HepG2 (cell line): ENCODE measurements at regions not wholly inside any gene's neighbourhood (a gene's known extent, or its start where the extent isn't known, plus 50 kb on each side); places are given as distances from the start of the nearest gene placed in this dataset.

Experiments used
- ATAC-seq: fragments of 200-7000 bp; cut with Tn5 transposase; 3 replicates; pipeline ENCODE4 v1.9.1; 2020; ENCODE audit warnings: mild to moderate bottlenecking, moderate library complexity
- BruUV-seq: library from RNA; stranded (reverse); fragments of 400-500 nt; replicated peaks from 2 replicates; lab custom pipeline; 2021; lab: Mats Ljungman, UMichigan
- CTCF ChIA-PET: fragments of 300-600 bp; formaldehyde crosslinking; extraction: SDS; loops from one replicate; lab custom pipeline; 2021; ENCODE audit warnings: low total read pairs, inconsistent platforms, low intra/inter-chr PET ratio; lab: Yijun Ruan, JAX
- POLR2A ChIA-PET: fragments of 350-600 bp; sonication (Branson Sonifier 250); formaldehyde crosslinking; loops from one replicate; lab custom pipeline; 2020; ENCODE audit warnings: antibody characterized with exemption, inconsistent platforms; lab: Yijun Ruan, JAX
- DNase-seq: peaks from one replicate; pipeline ENCODE4 v3.0.0-alpha.2; 2015; ENCODE audit warnings: low spot score
- FAIRE-seq: peaks from 3 replicates; lab custom pipeline; 2011; peaks lifted over from hg19 to GRCh38; lab: Jason Lieb, UNC
- H2AFZ ChIP-seq: one replicate; pipeline ENCODE4 v1.6.1; 2011; ENCODE audit warnings: low read length, inconsistent platforms
- H3K27ac ChIP-seq: fragments of 300-600 bp; 3 replicates; pipeline ENCODE4 v1.8.0; 2011; ENCODE audit warnings: mixed run types, mild to moderate bottlenecking, mixed read lengths, low read length, inconsistent platforms; ENCODE audit not compliant: insufficient read depth; ENCODE audit errors: extremely low read length
- H3K27me3 ChIP-seq, 2 experiments: fragments of 200-600 bp in 1 of 2; 2 replicates in 1 of 2; 3 replicates in 1 of 2; pipeline versions ENCODE4 v1.6.0 to v1.8.0; 2011; ENCODE audit warnings: low read length in 2 of 2, mild to moderate bottlenecking in 2 of 2, moderate library complexity in 2 of 2, inconsistent platforms in 1 of 2; ENCODE audit not compliant: insufficient read depth in 2 of 2, control insufficient read depth in 1 of 2
- H3K36me3 ChIP-seq, 2 experiments: fragments of 200-600 bp in 1 of 2; replicated peaks in 1 of 2; 2 replicates in 1 of 2; 3 replicates in 1 of 2; pipeline versions ENCODE4 v1.5.1 to v1.8.0; 2011; ENCODE audit warnings: low read length in 2 of 2, inconsistent platforms in 1 of 2; ENCODE audit not compliant: insufficient read depth in 2 of 2, control insufficient read depth in 1 of 2
- H3K4me1 ChIP-seq: 2 replicates; pipeline ENCODE4 v1.5.1; 2012; ENCODE audit warnings: low read length, inconsistent platforms; ENCODE audit not compliant: insufficient read depth
- H3K4me2 ChIP-seq: 2 replicates; pipeline ENCODE4 v1.6.0; 2011; ENCODE audit warnings: low read depth, low read length, inconsistent platforms
- H3K4me3 ChIP-seq, 3 experiments: fragments of 200-600 bp in 1 of 3; sonication (generic), shearing (Covaris generic) in 1 of 3; replicated peaks in 1 of 3; 2 replicates each; pipeline ENCODE4 v1.5.1; 2011 to 2016; ENCODE audit warnings: low read length in 3 of 3, inconsistent platforms in 2 of 3, low read depth in 2 of 3, mild to moderate bottlenecking in 2 of 3, control low read depth in 1 of 3, mixed read lengths in 1 of 3; ENCODE audit not compliant: insufficient read depth in 1 of 3
- H3K79me2 ChIP-seq: one replicate; pipeline ENCODE4 v1.6.1; 2011; ENCODE audit warnings: low read length, inconsistent platforms; ENCODE audit not compliant: insufficient read depth
- H3K9ac ChIP-seq: 2 replicates; pipeline ENCODE4 v1.6.0; 2011; ENCODE audit warnings: mild to moderate bottlenecking, low read depth, low read length, inconsistent platforms; ENCODE audit not compliant: insufficient read depth
- H3K9me3 ChIP-seq: 2 replicates; pipeline ENCODE4 v1.5.1; 2012; ENCODE audit warnings: mild to moderate bottlenecking, low read length
- H4K20me1 ChIP-seq: 2 replicates; pipeline ENCODE4 v1.6.0; 2011; ENCODE audit warnings: inconsistent platforms, mild to moderate bottlenecking, low read length, moderate library complexity; ENCODE audit not compliant: insufficient read depth
- DBP ChIP-seq: sonication (generic); formaldehyde crosslinking; IDR thresholded peaks from 2 replicates; pipeline ENCODE4 v1.4.0; 2020; ENCODE audit warnings: missing genetic modification reagents; ENCODE audit errors: not compliant biosample characterization
- KDM5B ChIP-seq: sonication (generic); formaldehyde crosslinking; IDR thresholded peaks from 2 replicates; pipeline ENCODE4 v1.4.0; 2020; ENCODE audit warnings: missing genetic modification reagents, mild to moderate bottlenecking, borderline replicate concordance
- MZF1 ChIP-seq: sonication (generic); formaldehyde crosslinking; IDR thresholded peaks from 2 replicates; pipeline ENCODE4 v1.8.1; 2023; ENCODE audit warnings: mild to moderate bottlenecking, missing genetic modification reagents, borderline replicate concordance
- NKX3-1 ChIP-seq: sonication (generic); formaldehyde crosslinking; IDR thresholded peaks from 2 replicates; pipeline ENCODE4 v1.5.0; 2020; ENCODE audit warnings: missing genetic modification reagents
- PITX1 ChIP-seq: sonication (generic); formaldehyde crosslinking; IDR thresholded peaks from 2 replicates; pipeline ENCODE4 v1.5.1; 2020; ENCODE audit warnings: mild to moderate bottlenecking, missing genetic modification reagents
- SRSF9 ChIP-seq: fragments of 200-400 bp; formaldehyde crosslinking; IDR thresholded peaks from 2 replicates; pipeline ENCODE4 v1.6.1; 2018; ENCODE audit warnings: borderline replicate concordance, mild to moderate bottlenecking, low read depth, low read length; ENCODE audit not compliant: insufficient read depth, poor library complexity, severe bottlenecking
- TFDP2 ChIP-seq: sonication (generic); formaldehyde crosslinking; IDR thresholded peaks from 2 replicates; pipeline ENCODE4 v1.4.0; 2020; ENCODE audit warnings: missing genetic modification reagents
- ZEB1 ChIP-seq: IDR thresholded peaks from 2 replicates; pipeline ENCODE4 v1.6.1; 2012; ENCODE audit warnings: mild to moderate bottlenecking, low read depth, inconsistent platforms; ENCODE audit not compliant: insufficient replicate concordance
- ZNF143 ChIP-seq: sonication (generic); formaldehyde crosslinking; IDR thresholded peaks from 2 replicates; pipeline ENCODE4 v1.4.0; 2020; ENCODE audit warnings: missing genetic modification reagents
- ZNF276 ChIP-seq: sonication (generic); formaldehyde crosslinking; IDR thresholded peaks from 2 replicates; pipeline ENCODE4 v1.4.0; 2020; ENCODE audit warnings: mild to moderate bottlenecking, low read depth, missing genetic modification reagents
- ZNF333 ChIP-seq: sonication (generic); formaldehyde crosslinking; IDR thresholded peaks from 2 replicates; pipeline ENCODE4 v1.4.0; 2020; ENCODE audit warnings: mild to moderate bottlenecking, missing genetic modification reagents, borderline replicate concordance
- ZNF570 ChIP-seq: sonication (generic); formaldehyde crosslinking; IDR thresholded peaks from 2 replicates; pipeline ENCODE4 v1.4.0; 2020; ENCODE audit warnings: mild to moderate bottlenecking, missing genetic modification reagents, borderline replicate concordance
- ZNF746 ChIP-seq: sonication (generic); formaldehyde crosslinking; IDR thresholded peaks from 2 replicates; pipeline ENCODE4 v1.8.0; 2022; ENCODE audit warnings: mild to moderate bottlenecking, missing genetic modification reagents
- WGBS: methylation state at CpG from one replicate; pipeline ENCODE4 v1.1.6; 2017; ENCODE audit warnings: low lambda C conversion rate; 5-methylcytosine and 5-hydroxymethylcytosine counted together
- in situ Hi-C: cut with HindIII; loops from 2 replicates; pipeline ENCODE4 v1.10.0; 2017; ENCODE audit warnings: low pct_unique_long_range_greater_than_20kb; ENCODE audit not compliant: extremely low pct_ligation_motif_present
- intact Hi-C: fragments of 100-400 bp; cut with micrococcal nuclease; formaldehyde crosslinking; loops from one replicate; pipeline ENCODE4 v1.10.0; 2022; ENCODE audit not compliant: unreplicated experiment

GRCh38 chr5:77937015-77937908, 161.1 kb upstream of the TBCA start:
- Histone ChIP-seq H3K27ac (no peak overlapping the region), H3K36me3 (no peaks in the 10 kb centered on the region), H3K9me3 (no peaks in the 10 kb centered on the region), H3K4me3 (no peak overlapping the region)
- FAIRE-seq (no peak), DNase-seq (no peak)
- no TSS peak for BruUV-seq
- intact Hi-C loops (no loop called here), in situ Hi-C loops (no loop called here)
- 22% methylated on average over 6 of the region's 6 CpGs for WGBS
- CTCF ChIA-PET: no interaction called here
- TF ChIP-seq ZNF333 (CRISPR knock-in tag) (no peak), ZEB1 (no peak)
- TF ChIP-seq, all 625 proteins: peak for 0
- no peaks in the 10 kb centered on the region for H3K79me2 ChIP-seq
- H3K9ac ChIP-seq: no peak overlapping the region
- H2AFZ ChIP-seq: no peak overlapping the region
- no peak for ATAC-seq
- H3K4me1 ChIP-seq: no peaks in the 10 kb centered on the region
- peaks cover 0 to 16% of the 10 kb centered on the region in 2 experiments; a peak in 1 of 5 replicates for H3K27me3 ChIP-seq
- H3K4me2 ChIP-seq: no peak overlapping the region
- POLR2A ChIA-PET: no interaction called here
- H4K20me1 ChIP-seq: no peaks in the 10 kb centered on the region

GRCh38 chr5:77936365-77936693, 160.2 kb upstream of the TBCA start:
- Histone ChIP-seq H3K4me2 (no peak overlapping the region), H3K4me1 (no peaks in the 10 kb centered on the region), H4K20me1 (no peaks in the 10 kb centered on the region), H3K36me3 (no peaks in the 10 kb centered on the region), H3K9ac (no peak overlapping the region), H3K27me3 (peaks cover 0 to 16% of the 10 kb centered on the region in 2 experiments; a peak in 1 of 5 replicates), H3K27ac (no peak overlapping the region), H3K79me2 (no peaks in the 10 kb centered on the region), H2AFZ (no peak overlapping the region), H3K9me3 (no peaks in the 10 kb centered on the region), H3K4me3 (no peak overlapping the region)
- in situ Hi-C loops (no loop called here), intact Hi-C loops (no loop called here)
- FAIRE-seq (no peak), ATAC-seq (no peak), DNase-seq (no peak)
- ChIA-PET CTCF (no interaction called here), POLR2A (no interaction called here)
- 19% methylated on average over 3 of the region's 3 CpGs for WGBS
- no TSS peak for BruUV-seq
- TF ChIP-seq ZNF143 (CRISPR knock-in tag) (no peak), KDM5B (no peak), ZNF276 (CRISPR knock-in tag) (no peak), TFDP2 (no peak), SRSF9 (no peak), NKX3-1 (no peak), ZNF746 (no peak), ZNF570 (no peak), DBP (CRISPR knock-in tag) (no peak), MZF1 (CRISPR knock-in tag) (no peak), PITX1 (CRISPR knock-in tag) (no peak)
